Left hindlimb (tissue), 1 donor: ENCODE measurements at regions not wholly inside any gene's neighbourhood (a gene's known extent, or its start where the extent isn't known, plus 50 kb on each side); places are given as distances from the start of the nearest gene placed in this dataset.

ENCODE experiments used
- DNase-seq: peaks from one replicate; pipeline ENCODE4 v3.0.0-alpha.2; 2018

GRCh38 chr6:14834851-14835530 lies 410.9 kb upstream of the JARID2 start:
- DNase-seq = no peak

GRCh38 chr6:14837435-14837834 lies 408.4 kb upstream of the JARID2 start:
- DNase-seq = no peak

- no peak for DNase-seq
Measured at GRCh38 chr6:14838133-14838583, 407.7 kb upstream of the JARID2 start.

- no peak for DNase-seq
Measured at GRCh38 chr6:14841901-14842421, 403.9 kb upstream of the JARID2 start.

- DNase-seq = no peak
Measured at GRCh38 chr6:14844411-14844810, 401.5 kb upstream of the JARID2 start.

GRCh38 chr6:14848019-14848418 lies 397.9 kb upstream of the JARID2 start:
- DNase-seq = no peak

GRCh38 chr6:14849185-14849584 lies 396.7 kb upstream of the JARID2 start:
- no peak for DNase-seq

- no peak for DNase-seq
Measured at GRCh38 chr6:14851281-14851680, 394.6 kb upstream of the JARID2 start.

- no peak for DNase-seq
Measured at GRCh38 chr6:14852375-14852774, 393.5 kb upstream of the JARID2 start.

- DNase-seq = no peak
Measured at GRCh38 chr6:14856177-14856576, 389.7 kb upstream of the JARID2 start.

GRCh38 chr6:14857001-14857400 lies 388.9 kb upstream of the JARID2 start:
- no peak for DNase-seq

GRCh38 chr6:14857501-14857900 lies 388.4 kb upstream of the JARID2 start:
- DNase-seq = no peak

GRCh38 chr6:14858808-14859207 lies 387.1 kb upstream of the JARID2 start:
- DNase-seq = no peak

GRCh38 chr6:14860774-14861173 lies 385.1 kb upstream of the JARID2 start:
- DNase-seq = no peak

GRCh38 chr6:14861491-14861943 lies 384.4 kb upstream of the JARID2 start:
- DNase-seq = no peak

- no peak for DNase-seq
Measured at GRCh38 chr6:14862845-14863244, 383.0 kb upstream of the JARID2 start.

- DNase-seq = no peak
Measured at GRCh38 chr6:14863902-14864850, 381.7 kb upstream of the JARID2 start.

- no peak for DNase-seq
Measured at GRCh38 chr6:14865531-14866100, 380.3 kb upstream of the JARID2 start.

GRCh38 chr6:14867802-14868201 lies 378.1 kb upstream of the JARID2 start:
- DNase-seq = no peak

GRCh38 chr6:14871221-14871620 lies 374.6 kb upstream of the JARID2 start:
- no peak for DNase-seq

GRCh38 chr6:14873101-14873500 lies 372.8 kb upstream of the JARID2 start:
- no peak for DNase-seq

GRCh38 chr6:14873781-14874441 lies 372.0 kb upstream of the JARID2 start:
- no peak for DNase-seq

- DNase-seq = no peak
Measured at GRCh38 chr6:14874975-14875480, 370.8 kb upstream of the JARID2 start.
